ENCODE measurements at regions not wholly inside any gene's neighbourhood (a gene's known extent, or its start where the extent isn't known, plus 50 kb on each side); places are given as distances from the start of the nearest gene placed in this dataset.

- H3K9me3 Mint-ChIP-seq = peaks cover 68 to 71% of the 10 kb centered on the region in 2 experiments
- WGBS (ENCODE audit: extremely low coverage, insufficient read length, low lambda C conversion rate) = no CpG with 5 or more reads among the region's 1 CpG
- H4K20me1 ChIP-seq (ENCODE audit: control insufficient read depth, insufficient read depth, insufficient read length) = no peaks in the 10 kb centered on the region
Measured at GRCh38 chrX:150161193-150161592, 201.9 kb upstream of the MAMLD1 start.

More at GRCh38 chrX:150161193-150161592, 201.9 kb upstream of the MAMLD1 start:
- no peak overlapping the region for H4K91ac ChIP-seq (ENCODE audit: insufficient read length, low read depth, low read length)
- H3K56ac ChIP-seq (ENCODE audit: insufficient read length, low read depth, low read length) = no peak overlapping the region
- H3K79me2 ChIP-seq (ENCODE audit: insufficient read depth, low read length) = no peaks in the 10 kb centered on the region
- no peak overlapping the region for H2AFZ ChIP-seq (ENCODE audit: low read length)
- H3K4me1 ChIP-seq (ENCODE audit: insufficient read depth, low read length) = no peaks in the 10 kb centered on the region
- H3K27me3 ChIP-seq (ENCODE audit: insufficient read depth, low read length) = no peaks in the 10 kb centered on the region
- Mint-ChIP-seq H3K27me3 (ENCODE audit: low read depth) (peaks cover 3% of the 10 kb centered on the region), H3K4me1 (no peaks in the 10 kb centered on the region), H3K27ac (no peak overlapping the region), H3K4me3 (no peak overlapping the region), H3K36me3 (ENCODE audit: insufficient read depth in 1 of 3, low read depth in 3 of 3) (no peaks in the 10 kb centered on the region; a peak in 1 of 7 replicates)
- H3K9me3 ChIP-seq (ENCODE audit: control insufficient read depth, low read depth, low read length) = peaks cover 45% of the 10 kb centered on the region
- H2BK5ac ChIP-seq (ENCODE audit: insufficient read length, low read length) = no peak overlapping the region
- H3K4me2 ChIP-seq (ENCODE audit: insufficient read depth, insufficient read length, low read length) = no peak overlapping the region
- no peak overlapping the region for H3K23ac ChIP-seq (ENCODE audit: insufficient read length, low read depth, low read length)
- no peak overlapping the region for H2BK20ac ChIP-seq (ENCODE audit: low read depth, low read length, poor library complexity, severe bottlenecking)
- H3K9ac ChIP-seq (ENCODE audit: extremely low read depth, insufficient read length, low read length) = no peak overlapping the region
- no peak overlapping the region for H2AK5ac ChIP-seq (ENCODE audit: insufficient read length, low read length)
- DNase-seq = no peak
- TF ChIP-seq CTCF (conservative IDR thresholded peaks at IDR 0.05) = no peak
- H4K5ac ChIP-seq (ENCODE audit: insufficient read length, low read depth, low read length) = no peak overlapping the region
- no peaks in the 10 kb centered on the region for H3K23me2 ChIP-seq (ENCODE audit: insufficient read length, low read depth, low read length, poor library complexity, severe bottlenecking)
- H3T11ph ChIP-seq (ENCODE audit: low read length) = no peak overlapping the region
- H2BK120ac ChIP-seq (ENCODE audit: low read depth, low read length, poor library complexity, severe bottlenecking) = no peak overlapping the region
- H3K18ac ChIP-seq (ENCODE audit: insufficient read length, low read depth, low read length) = no peak overlapping the region
- no peak overlapping the region for H3K4ac ChIP-seq (ENCODE audit: low read depth, low read length)
- no peak overlapping the region for H4K8ac ChIP-seq (replicated peaks; ENCODE audit: insufficient read length, low read depth, low read length)
- H3K27ac ChIP-seq (ENCODE audit: insufficient read length, low read depth, low read length) = no peak overlapping the region
- no peak overlapping the region for H2BK12ac ChIP-seq (ENCODE audit: insufficient read length, low read depth, low read length)
- no peak overlapping the region for H3K14ac ChIP-seq (ENCODE audit: insufficient read depth, low read length)
- no peak overlapping the region for H2BK15ac ChIP-seq (ENCODE audit: low read depth, low read length)
- no peaks in the 10 kb centered on the region for H3K79me1 ChIP-seq (ENCODE audit: insufficient read depth, low read depth, low read length, poor library complexity, severe bottlenecking)
